ENCODE measurements at regions not wholly inside any gene's neighbourhood (a gene's known extent, or its start where the extent isn't known, plus 50 kb on each side); places are given as distances from the start of the nearest gene placed in this dataset.

GRCh38 chr5:23864786-23865185 lies 357.4 kb downstream of the PRDM9 start (continued):
- no peak for TF ChIP-seq TRIM28 (IDR thresholded peaks at IDR 0.05)
- TF ChIP-seq ESRRA (IDR thresholded peaks at IDR 0.05; ENCODE audit: borderline replicate concordance, low read depth) = no peak
- TF ChIP-seq MXI1 (IDR thresholded peaks at IDR 0.05; ENCODE audit: low read depth, low read length) = no peak
- no peak for TF ChIP-seq ZFPM2 (CRISPR knock-in tag; IDR thresholded peaks at IDR 0.05)

- POLR2A ChIA-PET = no interaction called here
- H3K36me3 ChIP-seq (ENCODE audit: control insufficient read depth, insufficient read depth, low read length) = no peaks in the 10 kb centered on the region
Observed at GRCh38 chr5:23877847-23878246, 370.4 kb downstream of the PRDM9 start.

More at GRCh38 chr5:23877847-23878246, 370.4 kb downstream of the PRDM9 start:
- FAIRE-seq (no peak), DNase-seq (ENCODE audit: extremely low read depth in 1 of 4, low spot score in 3 of 4) (no peak), ATAC-seq (no peak)
- no peaks in the 10 kb centered on the region for H3K79me2 ChIP-seq (ENCODE audit: control insufficient read depth, insufficient read depth, low read length)
- H3K4me1 ChIP-seq (replicated peaks in 1 of 2; ENCODE audit: control insufficient read depth in 2 of 2, insufficient read depth in 2 of 2, low read length in 2 of 2) = no peaks in the 10 kb centered on the region
- no peak overlapping the region for H3K9ac ChIP-seq (ENCODE audit: insufficient read depth in 1 of 2, low read depth in 2 of 2, low read length in 2 of 2)
- 3% methylated on average over 3 of the region's 3 CpGs for WGBS (ENCODE audit: insufficient coverage, low coverage, missing lambda C conversion rate)
- no peaks in the 10 kb centered on the region for H3K9me1 ChIP-seq (ENCODE audit: control insufficient read depth, insufficient read depth, low read length)
- H3K4me3 ChIP-seq = no peak overlapping the region
- no peak overlapping the region for H3K27ac ChIP-seq (ENCODE audit: extremely low read depth, low read depth, low read length)
- in situ Hi-C loops (cut with MboI) = no loop called here
- H3K27me3 ChIP-seq (ENCODE audit: control insufficient read depth in 2 of 2, insufficient read depth in 2 of 2, low read length in 2 of 2) = no peaks in the 10 kb centered on the region
- CTCF ChIA-PET (ENCODE audit: low intra/inter-chr PET ratio) = no interaction called here
- no TSS peak for BruUV-seq (replicated peaks)
- intact Hi-C loops (cut with micrococcal nuclease) = loop anchor here (1.0 kb wide), 1 partner anchor 12 kb away; no protein-coding TSS in a partner anchor
- H3K9me3 ChIP-seq (replicated peaks; ENCODE audit: control insufficient read depth, insufficient read depth, low read depth, low read length) = no peaks in the 10 kb centered on the region; the same call in 1 of the 2 replicates
- H4K20me1 ChIP-seq (replicated peaks; ENCODE audit: control insufficient read depth, insufficient read depth, low read length) = no peaks in the 10 kb centered on the region
- H2AFZ ChIP-seq (ENCODE audit: low read depth, low read length) = no peak overlapping the region
- no peak overlapping the region for H3K4me2 ChIP-seq (ENCODE audit: insufficient read depth, low read length)
- no peak for TF ChIP-seq ESRRA (IDR thresholded peaks at IDR 0.05; ENCODE audit: borderline replicate concordance, low read depth)
- TF ChIP-seq IRF2 (CRISPR knock-in tag; IDR thresholded peaks at IDR 0.05) = no peak
- TF ChIP-seq TAF1 (IDR thresholded peaks at IDR 0.05; ENCODE audit: control insufficient read depth, extremely low read depth, insufficient read depth, low read length, severe bottlenecking) = no peak
- TF ChIP-seq ZNF232 (CRISPR knock-in tag; IDR thresholded peaks at IDR 0.05) = no peak
- TF ChIP-seq PHF21A (IDR thresholded peaks at IDR 0.05; ENCODE audit: borderline replicate concordance, low read depth) = no peak
- TF ChIP-seq OTX1 (CRISPR knock-in tag; IDR thresholded peaks at IDR 0.05) = no peak
- TF ChIP-seq E2F4 (CRISPR knock-in tag; IDR thresholded peaks at IDR 0.05; ENCODE audit: low read depth) = no peak
- TF ChIP-seq ZNF263 (CRISPR knock-in tag; IDR thresholded peaks at IDR 0.05; ENCODE audit: borderline replicate concordance) = no peak
- no peak for TF ChIP-seq HNRNPH1 (optimal IDR thresholded peaks at IDR 0.05; ENCODE audit: low read depth, low read length)
- TF ChIP-seq GATAD2A (IDR thresholded peaks at IDR 0.05) = no peak
- TF ChIP-seq ZNF644 (tag; IDR thresholded peaks at IDR 0.05; ENCODE audit: low read depth) = no peak
- no peak for TF ChIP-seq HBP1 (CRISPR knock-in tag; IDR thresholded peaks at IDR 0.05)
- no peak for TF ChIP-seq SAFB2 (IDR thresholded peaks at IDR 0.05; ENCODE audit: borderline replicate concordance, low read depth, low read length, severe bottlenecking)
